Heart right ventricle (tissue), 16 donors: ENCODE measurements at regions not wholly inside any gene's neighbourhood (a gene's known extent, or its start where the extent isn't known, plus 50 kb on each side); places are given as distances from the start of the nearest gene placed in this dataset.

Source experiments
- ATAC-seq, 8 donors: fragments of 200-7000 bp; cut with Tn5 transposase; one replicate each; pipeline ENCODE4 v1.9.1; 2020; ENCODE audit warnings: mild to moderate bottlenecking in 8 of 8, moderate library complexity in 8 of 8, moderate number of reproducible peaks in 1 of 8
- DNase-seq, 2 donors: peaks; one replicate each; pipeline ENCODE4 v3.0.0-alpha.2; 2020
- H3K27ac ChIP-seq, 10 donors: fragments of 200-600 bp; sonication (generic) in 2 of 10; one replicate each; pipeline versions ENCODE4 v1.5.0 to v1.8.0; 2020 to 2022; ENCODE audit warnings: mild to moderate bottlenecking in 3 of 10
- H3K27me3 ChIP-seq, 7 donors: fragments of 200-600 bp; one replicate each; pipeline ENCODE4 v1.8.0; 2021 to 2022; ENCODE audit warnings: mild to moderate bottlenecking in 2 of 7
- H3K36me3 ChIP-seq, 9 donors: fragments of 200-600 bp; sonication (generic) in 1 of 9; one replicate each; pipeline versions ENCODE4 v1.5.0 to v1.8.0; 2020 to 2022; ENCODE audit warnings: mild to moderate bottlenecking in 2 of 9
- H3K4me1 ChIP-seq, 9 donors: fragments of 200-600 bp; sonication (generic) in 1 of 9; one replicate each; pipeline versions ENCODE4 v1.5.0 to v1.8.0; 2020 to 2022; ENCODE audit warnings: mild to moderate bottlenecking in 4 of 9
- H3K4me3 ChIP-seq, 10 donors: fragments of 200-600 bp; sonication (generic) in 2 of 10; one replicate each; pipeline versions ENCODE4 v1.5.0 to v1.8.0; 2020 to 2022; ENCODE audit warnings: mild to moderate bottlenecking in 7 of 10, moderate library complexity in 2 of 10
- H3K9me3 ChIP-seq, 11 donors: fragments of 200-600 bp in 10 of 11; sonication (generic) in 2 of 11; one replicate each; pipeline versions ENCODE4 v1.5.0 to v1.8.0; 2013 to 2022; ENCODE audit warnings: mild to moderate bottlenecking in 2 of 11, control low read depth in 1 of 11, moderate library complexity in 1 of 11
- WGBS, 2 donors: extraction: QIAGEN DNeasy Blood & Tissue Kit; methylation state at CpG; one replicate each; pipeline ENCODE4 v1.1.7; 2013; ENCODE audit warnings: inconsistent platforms in 1 of 2; 5-methylcytosine and 5-hydroxymethylcytosine counted together
- intact Hi-C, 10 donors: fragments of 100-400 bp; cut with DNase I; formaldehyde crosslinking; loops; one replicate each; pipeline versions ENCODE4 v1.11.1 to v1.14.2; 2022
- TF ChIP-seq, protein P1 (sequence below), 9 donors: fragments of 200-600 bp; sonication (generic) in 2 of 9; IDR thresholded peaks; one replicate each; pipeline versions ENCODE4 v1.5.0 to v1.8.0; 2021 to 2022; ENCODE audit warnings: antibody characterized with exemption in 9 of 9, mild to moderate bottlenecking in 5 of 9, moderate library complexity in 1 of 9
- donor health status: Arrhythmogenic right ventricular cardiomyopathy.
- donor health status: ischemic (EF 13 %, LVEDD 7.1; RV severe dilation, severe dysfunction).
- donor health status: healthy with polysubstance abuse.
- donor health status: DM: no; HTN: yes; CAD: no.
- donor health status: DM: no; HTN: no; CAD: no.
- donor health status: ischemic (EF 25% LVEDD 6.9; RV normal size, moderate dysfunction).
- donor health status: ischemic (EF 25% LVEDD 5.7; RV mildly dilated, moderate dysfunction).
- donor health status: healthy.
- donor health status: DM: yes; HTN: yes; CAD: no.
- donor health status: Ischemic cardiomyopathy.
- donor health status: ischemic (EF 35%, LVEDD 5.7; RV mildly dilated, moderate dysfunction).
- donor health status: nonischemic (EF 11% LVEDD 7.7; RV severe dilation, severe dysfunction).
- donor health status: DM: yes; HTN: yes; CAD: no.
- donor health status: PGD.
- donor health status: ischemic (EF 29% LVEDD 5.4; RV normal size, mild dysfunction).
- donor health status: nonischemic (EF 23%, LVEDD 6.1; RV moderate dilation, normal function).

DNA sequence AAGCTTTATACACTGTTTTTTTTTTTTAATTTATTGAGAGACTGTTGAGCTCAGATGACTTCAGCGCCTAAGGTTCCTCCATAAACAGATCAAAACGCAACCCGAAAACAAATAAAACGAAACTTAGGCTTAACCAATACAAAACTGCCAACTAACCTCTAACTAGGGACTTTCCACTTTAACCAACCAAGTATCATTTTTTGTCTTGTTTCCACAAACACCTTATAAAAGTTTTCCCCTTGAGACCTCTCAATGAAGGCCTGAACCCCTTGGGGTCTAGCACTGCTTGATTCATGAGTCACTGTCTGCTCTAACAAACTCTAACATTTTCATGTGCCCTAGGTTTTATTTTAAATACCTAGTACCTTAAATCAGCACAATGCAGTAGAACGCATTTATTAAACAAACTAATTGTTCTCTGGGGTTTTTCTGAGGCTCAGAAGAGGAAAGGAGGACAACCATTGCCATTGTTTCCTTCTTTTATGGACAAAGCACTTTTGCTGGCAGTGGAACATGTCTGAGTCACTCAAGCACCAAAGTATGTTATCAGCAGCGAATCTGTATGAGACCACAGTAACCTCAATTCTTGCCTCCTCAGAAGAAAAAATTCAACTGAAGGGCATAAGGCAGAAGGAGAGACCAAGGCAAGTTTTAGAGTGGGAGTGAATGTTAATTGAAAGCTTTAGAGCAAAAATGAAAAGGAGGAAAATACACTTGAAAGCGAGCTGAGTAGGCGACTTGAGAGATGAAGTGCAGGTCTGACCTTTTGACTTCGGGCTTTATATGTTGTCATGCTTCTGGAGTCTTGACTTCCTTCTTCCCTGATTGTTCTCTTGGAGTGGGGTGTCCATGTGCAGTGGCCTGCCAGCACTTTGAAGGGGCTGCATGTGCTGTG, 97.7 kb upstream of the HCN1 start:
- Histone ChIP-seq H3K27me3 (no peaks in the 10 kb centered on the region), H3K9me3 (peaks cover 0 to 58% (median 3%) of the 10 kb centered on the region in 11 donors), H3K4me1 (no peaks in the 10 kb centered on the region), H3K27ac (no peak overlapping the region), H3K36me3 (no peaks in the 10 kb centered on the region), H3K4me3 (no peak overlapping the region)
- intact Hi-C loops: no loop called here
- ATAC-seq: no peak
- 81 to 82% methylated on average over 9 of the region's 9 CpGs for WGBS, 2 donors
- DNase-seq: no peak
- TF ChIP-seq, protein P1, sequence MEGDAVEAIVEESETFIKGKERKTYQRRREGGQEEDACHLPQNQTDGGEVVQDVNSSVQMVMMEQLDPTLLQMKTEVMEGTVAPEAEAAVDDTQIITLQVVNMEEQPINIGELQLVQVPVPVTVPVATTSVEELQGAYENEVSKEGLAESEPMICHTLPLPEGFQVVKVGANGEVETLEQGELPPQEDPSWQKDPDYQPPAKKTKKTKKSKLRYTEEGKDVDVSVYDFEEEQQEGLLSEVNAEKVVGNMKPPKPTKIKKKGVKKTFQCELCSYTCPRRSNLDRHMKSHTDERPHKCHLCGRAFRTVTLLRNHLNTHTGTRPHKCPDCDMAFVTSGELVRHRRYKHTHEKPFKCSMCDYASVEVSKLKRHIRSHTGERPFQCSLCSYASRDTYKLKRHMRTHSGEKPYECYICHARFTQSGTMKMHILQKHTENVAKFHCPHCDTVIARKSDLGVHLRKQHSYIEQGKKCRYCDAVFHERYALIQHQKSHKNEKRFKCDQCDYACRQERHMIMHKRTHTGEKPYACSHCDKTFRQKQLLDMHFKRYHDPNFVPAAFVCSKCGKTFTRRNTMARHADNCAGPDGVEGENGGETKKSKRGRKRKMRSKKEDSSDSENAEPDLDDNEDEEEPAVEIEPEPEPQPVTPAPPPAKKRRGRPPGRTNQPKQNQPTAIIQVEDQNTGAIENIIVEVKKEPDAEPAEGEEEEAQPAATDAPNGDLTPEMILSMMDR (IDR thresholded peaks at IDR 0.05): no peak

- Histone ChIP-seq H3K4me1 (no peaks in the 10 kb centered on the region), H3K27me3 (no peaks in the 10 kb centered on the region), H3K27ac (no peak overlapping the region), H3K36me3 (no peaks in the 10 kb centered on the region), H3K4me3 (no peak overlapping the region), H3K9me3 (peaks cover 0 to 5% (median 0%) of the 10 kb centered on the region in 11 donors)
- intact Hi-C loops: no loop called here
- DNase-seq (no peak), ATAC-seq (no peak)
- WGBS, 2 donors: 54 to 59% methylated on average over 3 of the region's 3 CpGs
- TF ChIP-seq, protein P1 (IDR thresholded peaks at IDR 0.05): no peak
These were observed 83.9 kb upstream of the HCN1 start for GRCh38 chr5:45779874-45780671.

DNA sequence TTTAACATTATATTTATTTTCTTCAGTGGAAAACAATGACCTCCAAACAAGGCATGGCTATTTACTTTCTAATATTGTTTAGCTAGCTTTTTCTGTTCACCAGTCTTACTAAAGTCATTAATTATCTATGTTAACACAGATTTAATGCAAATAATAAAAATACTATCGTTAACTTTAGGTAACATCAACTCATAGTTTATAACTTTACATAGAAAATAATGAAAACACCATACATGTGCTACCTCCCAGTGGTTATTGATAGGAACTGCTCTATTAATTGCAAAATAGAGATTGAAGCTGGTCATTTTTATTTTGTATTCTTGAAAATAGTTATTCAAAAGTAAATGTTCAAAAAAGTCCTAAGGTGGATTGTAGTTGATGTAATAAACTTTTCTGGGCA, 78.3 kb upstream of the HCN1 start:
- ATAC-seq (no peak), DNase-seq (no peak)
- no peaks in the 10 kb centered on the region for H3K27me3 ChIP-seq
- intact Hi-C loops: no loop called here
- H3K36me3 ChIP-seq: no peaks in the 10 kb centered on the region
- TF ChIP-seq, protein P1 (IDR thresholded peaks at IDR 0.05): peak in 8 of 9 donors; percentile 22 to 39 (median 28)
- no peaks in the 10 kb centered on the region for H3K9me3 ChIP-seq
- no peak overlapping the region for H3K27ac ChIP-seq
- WGBS, 2 donors: 26 to 29% methylated on average over 1 of the region's 1 CpG
- no peaks in the 10 kb centered on the region for H3K4me1 ChIP-seq
- no peak overlapping the region for H3K4me3 ChIP-seq

DNA sequence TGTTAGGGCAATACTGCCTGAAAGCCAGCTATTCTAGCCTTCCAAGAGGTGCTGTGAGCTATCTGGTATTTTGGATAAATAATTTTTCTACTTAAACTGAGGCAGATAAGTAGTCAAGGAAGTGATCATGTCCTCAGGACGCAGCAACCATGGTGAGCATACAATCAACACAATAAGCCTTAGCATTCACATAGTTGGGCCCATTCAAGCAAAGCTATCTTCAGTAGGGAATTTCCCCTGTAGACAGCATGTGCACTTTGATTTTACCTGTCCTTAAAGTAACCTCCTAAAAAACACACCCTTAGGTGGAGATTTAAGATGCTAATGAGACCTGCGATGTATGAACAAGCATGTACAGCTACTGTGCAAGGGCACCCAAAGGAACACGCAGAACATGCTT, 76.2 kb upstream of the HCN1 start:
- ATAC-seq (no peak), DNase-seq (no peak)
- Histone ChIP-seq H3K27me3 (no peaks in the 10 kb centered on the region), H3K4me1 (no peaks in the 10 kb centered on the region), H3K9me3 (peaks cover 0 to 2% (median 0%) of the 10 kb centered on the region in 11 donors), H3K4me3 (no peak overlapping the region), H3K27ac (no peak overlapping the region), H3K36me3 (no peaks in the 10 kb centered on the region)
- WGBS, 2 donors: 78 to 80% methylated on average over 3 of the region's 3 CpGs
- TF ChIP-seq, protein P1 (IDR thresholded peaks at IDR 0.05): no peak
- intact Hi-C loops: no loop called here
